Stimulated activated CD4-positive, alpha-beta T cell treated with anti-CD3 and anti-CD28 coated beads, Interleukin-12 subunit alpha, Interleukin-12 subunit beta, amount 100 ng/mL, for 24 hours (primary cell): ENCODE measurements at regions not wholly inside any gene's neighbourhood (a gene's known extent, or its start where the extent isn't known, plus 50 kb on each side); places are given as distances from the start of the nearest gene placed in this dataset.
"Not testable (repeated sequence)": the region's sequence is repeated elsewhere in the genome, so short reads cannot be mapped to it uniquely, and the experiment has no call there.

Experiments
- DNase-seq, 2 experiments: peaks; one replicate each; pipeline ENCODE4 v3.0.0-alpha.2; 2020; ENCODE audit warnings: low read depth in 2 of 2

DNA sequence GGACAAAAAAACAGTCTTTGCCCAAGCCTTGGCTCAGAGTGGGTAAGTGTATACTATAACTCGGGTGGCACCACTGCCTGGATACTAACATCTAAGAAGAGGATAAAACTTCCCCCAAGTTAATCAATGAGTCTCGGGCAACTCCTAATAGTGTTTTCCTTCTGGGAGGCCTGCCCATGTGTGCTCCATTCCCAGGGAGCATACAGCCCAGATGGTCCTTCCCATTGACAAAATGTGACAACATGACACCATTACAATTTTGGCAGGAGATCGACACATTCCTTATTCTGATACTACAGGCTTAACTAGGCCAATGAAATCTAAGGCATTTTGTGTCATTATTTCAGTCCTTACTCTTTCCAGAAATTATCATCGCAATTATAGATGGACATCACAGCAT, 52.7 kb upstream of the CRIM1 start:
- DNase-seq: no peak

DNA sequence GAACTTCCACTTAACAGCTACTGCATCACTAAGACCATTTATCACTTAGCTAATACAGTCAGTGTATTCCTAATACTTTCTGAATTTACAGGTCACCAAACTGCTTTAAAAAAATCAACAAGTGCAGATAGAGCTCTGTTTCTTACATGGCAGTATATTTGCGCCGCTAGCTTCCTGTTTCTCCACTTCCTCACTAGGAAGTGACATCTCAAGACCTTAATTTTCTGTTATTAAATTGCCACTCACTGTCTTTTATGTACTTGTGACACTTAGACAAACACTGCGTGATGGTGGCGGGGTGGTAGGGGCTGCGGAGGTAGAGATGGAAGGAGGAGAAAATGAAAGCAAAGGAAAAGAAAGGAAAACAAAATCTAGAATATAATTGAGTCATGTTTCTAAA, 53.7 kb upstream of the CRIM1 start:
- no peak for DNase-seq

DNA sequence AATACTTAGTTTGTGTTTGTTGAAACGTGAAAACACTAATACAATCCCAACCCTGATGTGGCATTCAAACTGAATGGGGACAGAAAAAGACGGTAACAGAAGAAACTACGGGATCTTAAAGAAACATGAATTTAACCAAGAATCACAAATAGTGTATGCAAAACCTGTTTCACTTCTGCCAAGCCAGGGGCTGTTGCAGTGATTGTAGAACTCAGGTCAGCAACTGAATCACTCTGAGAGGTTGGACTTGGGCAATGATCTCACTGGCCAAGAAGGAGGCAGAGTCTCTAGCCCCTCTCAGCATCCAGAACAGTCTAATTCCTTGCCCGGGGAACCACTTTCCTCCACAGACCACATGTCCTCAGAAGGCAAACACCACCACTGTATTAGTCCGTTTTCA, 54.9 kb upstream of the CRIM1 start:
- DNase-seq: no peak

DNA sequence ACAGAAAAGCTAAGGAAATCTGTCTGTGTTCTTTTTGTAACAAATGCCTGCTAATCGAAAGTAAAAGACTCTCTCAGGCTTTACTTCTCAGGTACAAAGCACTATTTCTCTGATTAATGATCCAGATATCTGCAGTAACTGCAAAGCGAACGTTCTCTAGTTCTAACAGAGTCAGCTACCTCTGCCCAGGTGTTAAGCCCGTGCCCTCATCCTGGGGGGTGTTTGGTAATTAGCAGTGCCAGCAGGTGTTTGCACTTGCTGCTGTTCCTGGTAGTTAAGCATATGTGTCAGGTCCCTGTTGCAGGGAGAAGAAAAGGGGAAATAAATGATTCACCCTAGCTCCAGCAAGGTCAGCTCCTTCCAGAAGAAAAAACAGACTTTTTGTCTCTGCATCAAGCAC, 58.8 kb upstream of the CRIM1 start:
- no peak for DNase-seq

DNA sequence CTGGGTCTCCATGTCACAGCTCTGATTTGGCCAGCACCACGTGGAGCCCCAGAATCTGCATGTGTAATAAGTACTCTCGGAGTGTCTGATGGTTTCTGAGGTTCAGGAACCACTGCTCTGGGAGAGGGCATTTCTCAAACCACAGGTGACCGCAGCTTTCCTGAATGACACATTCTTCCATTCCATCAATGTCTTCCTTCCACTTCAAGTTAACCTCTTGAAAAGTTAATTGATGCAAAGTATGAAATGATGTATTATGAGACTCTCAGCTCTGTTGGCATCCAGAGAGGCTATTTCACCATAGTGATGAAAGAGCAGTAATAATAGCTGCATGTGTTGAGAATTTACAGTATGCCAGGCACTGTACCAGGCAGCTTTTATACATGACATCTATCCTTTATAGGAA, 61.3 kb upstream of the CRIM1 start:
- peak in 1 of 2 experiments; percentile 11 for DNase-seq

DNA sequence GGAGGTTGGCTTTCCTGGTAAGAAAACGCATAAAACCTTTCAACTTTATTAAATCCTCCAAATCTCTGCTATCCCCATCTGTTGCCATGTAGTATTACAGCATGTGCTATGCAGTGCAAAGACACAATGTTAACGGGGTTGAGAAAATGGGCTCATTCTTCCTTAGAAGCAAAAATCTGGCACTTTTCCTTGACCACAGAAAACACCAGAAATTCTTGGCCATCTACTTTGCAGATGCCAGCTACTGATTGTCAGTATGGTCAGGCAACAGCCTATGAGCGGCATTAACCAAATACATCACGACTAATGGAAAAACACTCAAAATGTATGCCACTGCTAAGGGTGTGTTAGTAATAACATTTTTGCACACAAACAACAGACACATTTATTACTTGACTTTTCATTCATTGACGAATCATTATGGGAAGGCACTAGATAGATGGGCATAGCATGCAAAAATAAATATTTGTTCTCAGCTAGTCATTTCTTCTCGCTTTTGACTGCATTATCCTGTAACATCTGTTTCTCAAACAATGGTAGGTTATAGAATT, 65.2 kb upstream of the CRIM1 start:
- DNase-seq: no peak

DNA sequence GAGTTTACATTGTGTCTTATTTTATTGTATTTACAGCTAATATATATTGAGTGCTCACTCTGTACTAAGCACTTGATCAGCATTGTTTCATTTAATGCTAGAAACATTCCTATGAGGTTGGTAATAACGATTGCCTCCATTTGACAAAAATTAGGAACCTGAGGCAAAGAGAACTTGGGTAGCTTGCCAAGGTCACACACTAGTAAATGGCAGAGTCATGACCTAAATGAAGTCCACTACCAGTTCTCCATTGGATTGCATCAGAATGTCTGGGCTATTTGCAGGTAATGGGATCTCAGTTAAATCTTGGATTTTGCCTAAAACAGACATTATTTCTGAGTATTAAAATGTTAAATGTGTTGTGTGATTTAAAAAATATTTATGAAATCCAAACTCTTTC, 65.8 kb upstream of the CRIM1 start:
- DNase-seq: no peak

DNA sequence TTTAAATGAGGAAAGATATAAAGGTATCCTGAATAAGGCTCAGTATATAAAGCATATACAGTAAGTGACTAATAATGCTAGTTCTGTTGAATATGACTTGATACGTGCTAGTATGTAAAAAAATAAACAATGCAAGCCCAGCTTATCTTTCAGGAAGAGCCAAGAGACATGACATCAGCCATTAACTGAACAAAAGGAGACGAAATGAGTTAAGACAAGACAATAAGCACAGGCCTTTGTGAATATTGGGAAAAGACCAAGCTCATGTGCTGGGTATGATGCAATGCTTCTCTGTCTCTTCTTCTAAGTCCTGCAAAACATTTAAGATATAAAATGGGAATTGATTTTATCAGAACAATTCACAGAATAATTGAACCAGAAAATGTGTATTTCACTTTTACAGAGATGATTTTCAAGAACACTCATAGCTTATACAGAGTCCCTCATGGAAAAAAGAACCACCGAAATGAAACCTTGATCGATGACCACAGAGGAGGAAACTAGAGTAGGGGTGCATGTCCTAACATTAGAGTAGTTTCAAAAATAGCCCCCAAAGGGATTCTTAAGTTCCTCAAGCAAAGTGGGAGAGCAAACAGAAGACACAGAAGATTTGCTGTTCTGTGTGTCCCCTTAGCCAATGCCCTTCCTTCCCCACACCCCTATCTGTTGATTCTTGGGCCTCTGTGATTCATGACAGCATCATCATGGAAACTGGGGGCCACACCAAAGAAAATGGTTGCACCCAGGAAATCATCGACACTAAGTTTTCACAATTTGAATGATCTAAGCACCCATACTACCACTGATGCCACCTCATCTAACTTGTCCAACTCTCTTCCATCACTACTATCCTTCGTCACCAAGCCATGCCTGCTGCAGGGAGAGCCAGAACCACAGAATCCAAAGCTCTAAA, 68.0 kb upstream of the CRIM1 start:
- DNase-seq: no peak

DNA sequence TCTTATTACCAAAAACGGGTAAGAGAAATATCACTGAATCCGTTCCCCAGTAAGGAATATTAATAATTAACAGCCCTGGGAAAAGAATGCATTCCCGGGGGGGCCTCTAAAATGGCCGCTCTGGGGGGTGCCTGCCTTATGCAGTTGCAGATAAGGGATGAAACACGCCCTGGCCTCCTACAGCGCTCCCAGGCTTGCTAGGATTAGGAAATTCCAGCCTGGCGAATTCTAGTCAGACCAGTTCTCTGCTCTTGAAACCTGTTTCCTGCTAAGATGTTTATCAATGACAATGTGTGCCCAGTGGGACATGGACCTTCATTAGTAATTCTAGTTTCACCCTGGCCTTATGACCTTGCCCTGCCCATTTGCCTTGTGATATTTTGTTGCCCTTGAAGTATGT, 76.1 kb upstream of the CRIM1 start:
- not testable (repeated sequence) for DNase-seq

DNA sequence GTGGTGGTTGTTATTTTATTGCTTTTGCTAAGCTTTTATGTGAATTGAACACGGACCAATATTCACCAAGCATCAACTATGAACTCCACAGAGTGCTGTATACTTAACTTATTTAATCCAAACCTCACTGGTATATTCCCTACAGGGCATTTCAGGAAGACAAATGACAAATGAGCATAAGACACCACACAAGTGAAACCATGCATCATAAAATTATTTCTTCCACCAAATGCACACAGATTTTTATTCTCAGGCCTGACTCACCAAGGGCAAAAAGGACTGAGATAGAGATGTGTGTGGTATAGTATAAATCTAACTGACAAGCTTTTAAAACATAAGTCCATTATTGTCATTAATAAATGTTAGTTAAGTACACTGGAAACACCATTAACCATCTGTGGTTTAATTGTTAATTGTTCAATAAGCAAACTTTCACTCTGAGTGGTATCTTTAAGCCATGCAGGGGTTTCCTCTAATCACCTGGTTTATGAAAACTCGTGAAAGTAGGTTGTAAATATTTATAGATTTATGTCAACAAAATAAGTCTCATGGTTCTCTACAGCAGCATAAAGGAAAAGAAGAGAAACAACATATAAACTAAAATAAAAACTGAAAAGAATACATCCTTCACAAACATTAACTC, 77.6 kb upstream of the CRIM1 start:
- DNase-seq: no peak

DNA sequence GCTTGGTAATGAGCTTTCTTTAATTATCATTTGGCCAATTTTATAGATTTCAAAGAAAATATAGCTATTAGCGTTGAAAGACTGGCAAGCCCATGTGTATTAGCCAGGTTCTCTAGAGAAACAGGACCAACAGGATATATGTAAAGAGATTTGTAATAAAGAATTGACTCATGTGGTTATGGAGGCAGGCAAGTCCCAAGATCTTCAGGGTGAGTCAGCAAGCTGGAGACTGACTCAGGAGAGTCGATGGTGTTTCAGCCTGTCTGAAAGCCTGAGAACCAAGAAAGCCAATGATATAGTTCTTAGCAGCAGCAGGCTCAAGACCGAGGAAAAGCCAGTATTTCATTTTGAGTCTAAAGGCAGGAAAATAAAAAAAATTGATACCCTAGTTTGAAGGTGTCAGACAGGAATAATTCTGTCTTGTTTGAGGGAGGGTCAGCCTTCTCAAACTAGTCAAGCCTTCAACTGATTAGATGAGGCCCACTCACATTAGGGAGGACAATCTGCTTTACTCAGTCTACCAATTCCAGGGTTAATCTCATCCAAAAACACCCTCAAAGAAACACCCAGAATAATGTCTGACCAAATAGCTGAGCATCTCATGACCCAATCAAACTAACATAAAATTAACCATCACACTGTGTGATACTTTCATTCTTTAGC, 78.3 kb upstream of the CRIM1 start:
- peak in 1 of 2 experiments; percentile 11 for DNase-seq

DNA sequence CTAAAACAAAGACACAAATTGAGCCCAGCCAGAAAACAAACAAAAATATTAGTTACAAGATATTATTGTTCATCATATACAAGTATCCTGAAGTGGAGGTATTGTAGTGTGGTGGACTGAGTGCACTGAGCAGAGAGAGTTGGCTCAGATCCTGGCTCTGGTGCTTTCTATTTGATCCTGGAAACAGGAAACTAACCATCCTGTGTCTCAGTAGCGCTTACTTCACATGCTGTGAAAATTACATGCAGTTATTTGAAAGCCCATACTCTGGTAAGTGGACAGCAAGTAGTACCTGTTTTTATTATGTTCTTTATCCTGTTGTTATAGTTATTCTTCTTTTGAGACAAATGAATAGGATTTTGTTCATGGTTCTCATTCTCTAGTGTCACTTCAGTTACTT, 84.3 kb upstream of the CRIM1 start:
- no peak for DNase-seq

DNA sequence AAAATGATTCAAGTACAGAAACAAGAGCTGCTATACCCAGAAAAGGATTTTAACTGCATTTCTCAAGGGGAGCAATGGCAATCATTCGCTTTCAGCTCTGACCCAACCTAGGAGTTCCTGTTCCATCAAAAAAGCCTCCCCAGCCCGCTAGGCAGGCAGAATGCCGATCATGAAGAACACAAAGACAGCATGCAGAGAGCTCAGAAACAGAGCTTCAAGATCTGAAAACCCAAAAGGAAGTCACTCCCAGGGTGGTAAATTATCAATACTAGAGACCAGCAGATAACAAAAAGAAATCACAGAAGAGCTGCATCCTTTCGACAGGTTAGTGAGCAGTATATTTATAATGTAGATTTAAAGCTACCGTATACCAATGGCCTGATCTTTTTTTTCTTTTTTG, 84.8 kb upstream of the CRIM1 start:
- DNase-seq: no peak

DNA sequence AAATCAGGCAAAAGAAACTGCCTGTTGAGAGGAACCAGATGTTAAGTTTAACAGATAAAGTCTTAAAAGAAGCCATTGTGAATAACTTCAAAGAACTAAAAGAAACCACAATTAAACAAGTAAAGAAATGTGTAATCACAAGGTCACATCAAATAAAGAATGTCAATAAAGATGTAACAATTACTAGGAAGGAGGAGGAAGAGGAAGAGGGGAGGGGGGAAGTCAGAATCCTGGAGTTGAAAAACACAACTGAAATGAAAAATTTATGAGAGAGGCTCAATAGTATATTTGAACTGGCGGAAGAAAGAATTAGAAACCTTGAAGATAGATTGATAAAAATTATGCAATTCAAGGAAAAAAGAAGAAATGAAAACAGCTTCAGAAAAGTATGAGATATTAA, 88.4 kb upstream of the CRIM1 start:
- DNase-seq: no peak

DNA sequence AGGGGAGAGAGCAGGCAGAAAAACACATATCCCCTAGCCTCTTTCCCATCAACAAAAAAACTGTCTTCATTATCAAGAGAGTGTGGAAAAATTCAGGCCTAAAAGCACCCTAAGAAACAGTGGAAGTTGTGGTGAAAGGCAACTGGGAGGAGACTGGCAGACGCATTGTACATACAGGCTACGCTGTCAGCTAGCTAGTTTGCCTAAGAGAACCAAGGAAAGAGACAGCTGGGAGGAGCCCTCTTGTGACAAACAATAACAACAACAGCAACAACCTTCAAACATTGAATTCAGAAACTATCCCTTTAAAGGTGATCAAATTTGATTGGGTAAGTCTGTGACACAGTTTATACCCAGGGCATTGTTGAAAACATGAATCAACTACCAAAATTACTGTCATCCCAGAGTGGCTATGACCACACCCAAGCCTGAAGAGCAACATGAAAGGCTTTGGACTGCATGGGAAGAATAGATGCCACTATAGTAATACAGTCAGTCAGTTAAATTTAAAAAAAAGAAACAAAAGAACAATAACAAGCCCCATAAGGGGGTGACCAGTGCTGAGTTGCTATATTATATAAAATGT, 88.9 kb upstream of the CRIM1 start:
- DNase-seq: no peak

DNA sequence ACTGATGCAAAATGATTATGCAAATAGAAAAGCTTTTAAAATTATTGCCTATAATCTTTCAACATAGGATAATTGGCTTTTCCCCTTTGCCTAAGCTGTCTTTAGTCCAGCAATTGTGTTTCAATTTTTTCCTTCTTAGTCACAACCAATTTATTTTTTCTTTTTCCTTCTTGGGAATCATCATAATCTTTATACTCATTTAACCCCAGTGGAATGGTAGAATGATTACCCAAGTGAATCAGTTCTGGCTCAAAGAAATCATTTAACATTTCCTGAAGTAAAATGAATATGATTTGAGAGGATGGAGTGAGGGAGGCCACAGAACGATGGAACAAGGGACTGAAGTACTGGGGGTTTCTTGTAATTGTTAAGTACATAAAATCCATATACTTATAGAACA, 93.0 kb upstream of the CRIM1 start:
- no peak for DNase-seq

DNA sequence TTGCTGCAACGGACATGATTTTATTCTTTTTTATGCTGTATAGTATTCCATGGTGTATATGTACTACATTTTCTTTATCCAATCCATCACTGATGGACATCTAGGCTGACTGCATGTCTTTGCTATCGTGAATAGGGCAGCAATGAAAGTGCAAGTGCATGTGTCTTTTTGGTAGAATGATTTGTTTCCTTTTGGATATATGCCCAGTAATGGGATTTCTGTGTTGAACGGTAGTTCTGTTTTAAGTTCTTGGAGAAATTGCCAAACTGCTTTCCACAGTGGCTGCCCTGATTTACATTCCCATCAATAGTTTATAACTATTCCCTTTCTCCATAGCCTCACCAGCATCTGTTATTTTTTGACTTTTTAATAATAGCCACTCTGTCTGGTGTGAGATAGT, 99.7 kb upstream of the CRIM1 start:
- DNase-seq: no peak

DNA sequence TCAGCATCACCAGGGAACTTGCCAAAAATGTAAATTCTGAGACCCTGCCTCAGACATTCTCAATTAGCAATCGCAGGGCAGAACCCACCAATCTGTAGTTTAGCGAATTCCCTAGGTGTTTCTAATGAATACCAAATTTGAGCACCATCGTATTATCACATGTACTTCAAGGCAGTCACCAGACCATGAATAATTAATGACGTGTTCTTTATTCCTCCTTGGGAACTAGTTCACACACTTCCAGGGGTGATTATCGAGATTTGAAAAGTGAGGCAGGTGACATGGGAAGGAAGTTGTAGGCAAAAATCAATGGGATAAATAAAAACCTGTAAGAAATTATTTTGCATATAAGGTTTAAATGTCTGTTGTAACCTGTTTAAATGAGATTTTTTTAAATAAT, 102.5 kb upstream of the CRIM1 start:
- no peak for DNase-seq

DNA sequence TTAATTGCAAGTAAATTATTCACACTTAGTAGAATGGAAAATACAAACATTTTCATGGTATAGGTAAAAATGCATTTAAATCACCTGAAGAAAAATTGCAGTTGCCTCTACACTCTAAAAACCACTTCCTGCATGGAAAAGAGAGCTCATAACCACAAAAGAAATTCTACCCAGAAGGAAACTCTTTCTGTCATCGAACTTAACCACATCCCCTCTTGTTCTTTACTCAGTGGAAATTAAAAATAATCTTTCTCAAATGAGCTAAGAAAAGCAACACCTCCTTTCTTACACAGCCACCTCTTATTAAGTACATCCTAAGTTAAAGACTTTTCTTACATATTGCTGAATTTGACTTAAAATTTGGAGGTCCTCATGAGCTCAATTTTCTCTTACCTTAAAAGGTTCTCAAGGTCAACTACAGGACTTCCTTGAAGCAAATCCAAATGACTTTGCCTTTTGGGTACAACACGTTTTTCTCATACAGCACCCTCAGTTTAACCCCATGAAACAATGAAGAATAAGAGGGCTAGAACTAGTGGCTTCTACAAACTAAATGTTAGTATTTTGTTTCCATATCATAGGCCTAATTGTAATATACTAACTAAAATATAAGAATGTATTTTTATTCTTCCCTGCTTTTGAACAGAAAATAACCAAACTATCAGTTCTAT, 109.1 kb upstream of the CRIM1 start:
- no peak for DNase-seq

DNA sequence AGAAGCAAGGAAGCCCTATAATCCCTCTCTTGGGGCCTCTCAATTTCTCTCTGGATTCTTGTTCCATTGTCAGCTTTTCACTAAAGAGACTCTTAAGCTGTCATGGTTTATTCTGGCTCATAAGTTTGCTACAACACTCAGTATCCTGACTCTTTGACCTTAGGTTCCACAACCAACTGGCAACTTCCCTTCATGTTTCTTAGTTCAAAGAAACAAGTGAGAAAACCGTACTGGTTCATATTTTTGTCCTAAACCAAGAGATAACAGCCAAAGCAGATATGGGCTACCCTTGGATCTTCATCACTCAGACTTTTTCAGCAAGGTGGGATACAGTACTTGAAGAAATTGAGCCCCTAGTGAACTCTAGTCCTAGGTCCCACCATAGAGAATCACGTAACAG, 109.9 kb upstream of the CRIM1 start:
- no peak for DNase-seq

DNA sequence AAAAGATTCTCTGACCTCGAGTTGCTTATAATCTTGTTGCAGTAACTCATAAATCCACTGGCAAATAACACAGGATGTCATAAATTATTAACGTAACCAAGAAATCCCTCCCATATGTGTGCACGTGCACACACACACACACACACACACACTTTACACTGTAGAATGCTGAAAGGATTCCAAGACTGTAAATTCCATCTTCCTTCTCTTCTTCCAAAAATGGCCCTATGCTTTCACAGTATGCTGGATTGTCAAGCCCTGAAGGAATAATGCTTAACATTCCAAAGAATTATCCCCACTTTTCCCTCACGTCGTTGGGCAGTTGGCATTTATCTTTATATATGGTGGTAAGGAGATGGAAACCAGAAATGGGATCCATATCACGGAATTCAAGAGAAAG, 117.5 kb upstream of the CRIM1 start:
- DNase-seq: no peak

DNA sequence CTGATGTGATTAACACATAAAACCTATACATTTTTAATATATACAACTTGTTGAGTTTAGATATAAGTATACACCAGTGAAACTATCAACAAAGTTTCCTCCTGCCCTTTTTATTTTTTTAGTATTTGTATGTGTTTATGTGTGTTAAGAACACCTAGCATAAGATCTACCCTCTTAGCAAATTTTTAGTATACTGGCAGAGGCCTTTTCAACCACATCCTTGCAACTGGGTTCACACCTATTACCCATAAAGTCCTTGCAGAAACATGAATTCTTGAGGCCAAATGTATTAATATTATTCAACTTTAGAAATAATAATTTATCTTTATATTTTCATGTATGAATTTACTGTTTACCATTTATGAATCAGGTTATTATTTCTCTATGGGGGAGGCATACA, 119.7 kb upstream of the CRIM1 start:
- DNase-seq: no peak
